ENCODE measurements at regions not wholly inside any gene's neighbourhood (a gene's known extent, or its start where the extent isn't known, plus 50 kb on each side); places are given as distances from the start of the nearest gene placed in this dataset.

GRCh38 chr6:16918586-16918985 lies 157.3 kb upstream of the ATXN1 start:
- TF ChIP-seq EP300 (IDR thresholded peaks at IDR 0.05) (no peak), POLR2A (IDR thresholded peaks at IDR 0.05) (no peak)
- TF ChIP-seq, protein P1, sequence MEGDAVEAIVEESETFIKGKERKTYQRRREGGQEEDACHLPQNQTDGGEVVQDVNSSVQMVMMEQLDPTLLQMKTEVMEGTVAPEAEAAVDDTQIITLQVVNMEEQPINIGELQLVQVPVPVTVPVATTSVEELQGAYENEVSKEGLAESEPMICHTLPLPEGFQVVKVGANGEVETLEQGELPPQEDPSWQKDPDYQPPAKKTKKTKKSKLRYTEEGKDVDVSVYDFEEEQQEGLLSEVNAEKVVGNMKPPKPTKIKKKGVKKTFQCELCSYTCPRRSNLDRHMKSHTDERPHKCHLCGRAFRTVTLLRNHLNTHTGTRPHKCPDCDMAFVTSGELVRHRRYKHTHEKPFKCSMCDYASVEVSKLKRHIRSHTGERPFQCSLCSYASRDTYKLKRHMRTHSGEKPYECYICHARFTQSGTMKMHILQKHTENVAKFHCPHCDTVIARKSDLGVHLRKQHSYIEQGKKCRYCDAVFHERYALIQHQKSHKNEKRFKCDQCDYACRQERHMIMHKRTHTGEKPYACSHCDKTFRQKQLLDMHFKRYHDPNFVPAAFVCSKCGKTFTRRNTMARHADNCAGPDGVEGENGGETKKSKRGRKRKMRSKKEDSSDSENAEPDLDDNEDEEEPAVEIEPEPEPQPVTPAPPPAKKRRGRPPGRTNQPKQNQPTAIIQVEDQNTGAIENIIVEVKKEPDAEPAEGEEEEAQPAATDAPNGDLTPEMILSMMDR (IDR thresholded peaks at IDR 0.05), result no peak

All from suprapubic skin (tissue), 3 donors.